ENCODE measurements at regions not wholly inside any gene's neighbourhood (a gene's known extent, or its start where the extent isn't known, plus 50 kb on each side); places are given as distances from the start of the nearest gene placed in this dataset.
A peak's percentile ranks its signal among the peaks of the same experiment; 100 is the strongest.

- no peaks in the 10 kb centered on the region for H3F3A ChIP-seq (ENCODE audit: low read length, unreplicated experiment)
- no TSS peak for BruUV-seq (replicated peaks)
- H3K27me3 ChIP-seq (ENCODE audit: low read length): peaks cover 35% of the 10 kb centered on the region
- no peak overlapping the region for H3K4me2 ChIP-seq (ENCODE audit: low read length)
- no peaks in the 10 kb centered on the region for H3K36me3 ChIP-seq (ENCODE audit: low read depth, low read length)
- no peak for DNase-seq
- H3K9me3 ChIP-seq (ENCODE audit: low read length): no peaks in the 10 kb centered on the region
- POLR2A ChIA-PET (ENCODE audit: unreplicated experiment): no interaction called here
- no peaks in the 10 kb centered on the region for H4K20me1 ChIP-seq (ENCODE audit: low read length)
- ATAC-seq: no peak
- intact Hi-C loops (cut with micrococcal nuclease): no loop called here
- no peak overlapping the region for H2AFZ ChIP-seq (ENCODE audit: low read length)
- no peaks in the 10 kb centered on the region for H3K9me2 ChIP-seq (replicated peaks; ENCODE audit: low read length)
- H3K4me3 ChIP-seq (ENCODE audit: low read length): no peak overlapping the region
- CTCF ChIA-PET: no interaction called here
- H3K27ac ChIP-seq (ENCODE audit: low read length): no peak overlapping the region
- no peaks in the 10 kb centered on the region for H3K4me1 ChIP-seq (ENCODE audit: insufficient read depth, low read length)
- TF ChIP-seq CTCF (conservative IDR thresholded peaks at IDR 0.05; ENCODE audit: low read depth, low read length) (no peak), EZH2 (IDR thresholded peaks at IDR 0.05; ENCODE audit: low read length, unreplicated experiment) (no peak), EZH2phosphoT487 (IDR thresholded peaks at IDR 0.05; ENCODE audit: borderline replicate concordance, low read length) (no peak)
- no peaks in the 10 kb centered on the region for H3K79me2 ChIP-seq (ENCODE audit: low read length)
- no peak overlapping the region for H3K9ac ChIP-seq (ENCODE audit: low read length)
Observed at GRCh38 chr18:76634564-76634963, 139.5 kb upstream of the ZNF516 start.

- DNase-seq: no peak
- H3K36me3 ChIP-seq (ENCODE audit: low read depth, low read length): no peaks in the 10 kb centered on the region
- no TSS peak for BruUV-seq (replicated peaks)
- no peaks in the 10 kb centered on the region for H3K9me2 ChIP-seq (replicated peaks; ENCODE audit: low read length)
- H3K27me3 ChIP-seq (ENCODE audit: low read length): peaks cover 26% of the 10 kb centered on the region
- H3K9me3 ChIP-seq (ENCODE audit: low read length): no peaks in the 10 kb centered on the region
- no peaks in the 10 kb centered on the region for H3F3A ChIP-seq (ENCODE audit: low read length, unreplicated experiment)
- no peak overlapping the region for H3K4me3 ChIP-seq (ENCODE audit: low read length)
- TF ChIP-seq EZH2phosphoT487 (IDR thresholded peaks at IDR 0.05; ENCODE audit: borderline replicate concordance, low read length) (no peak), CTCF (conservative IDR thresholded peaks at IDR 0.05; ENCODE audit: low read depth, low read length) (0 out of 2 replicates have a peak, but pooled peaks have one; percentile 15), EZH2 (IDR thresholded peaks at IDR 0.05; ENCODE audit: low read length, unreplicated experiment) (no peak)
- ChIA-PET CTCF (no interaction called here), POLR2A (ENCODE audit: unreplicated experiment) (no interaction called here)
- H3K27ac ChIP-seq (ENCODE audit: low read length): no peak overlapping the region
- H4K20me1 ChIP-seq (ENCODE audit: low read length): no peaks in the 10 kb centered on the region
- no peaks in the 10 kb centered on the region for H3K4me1 ChIP-seq (ENCODE audit: insufficient read depth, low read length)
- H3K9ac ChIP-seq (ENCODE audit: low read length): no peak overlapping the region
- no peak for ATAC-seq
- H2AFZ ChIP-seq (ENCODE audit: low read length): no peak overlapping the region
- H3K4me2 ChIP-seq (ENCODE audit: low read length): no peak overlapping the region
- intact Hi-C loops (cut with micrococcal nuclease): no loop called here
- no peaks in the 10 kb centered on the region for H3K79me2 ChIP-seq (ENCODE audit: low read length)
Observed at GRCh38 chr18:76633588-76634269, 138.7 kb upstream of the ZNF516 start.

- ATAC-seq (no peak), DNase-seq (no peak)
- POLR2A ChIA-PET (ENCODE audit: unreplicated experiment): no interaction called here
- Histone ChIP-seq H3K36me3 (ENCODE audit: low read depth, low read length) (no peaks in the 10 kb centered on the region), H3K27ac (ENCODE audit: low read length) (no peak overlapping the region), H3F3A (ENCODE audit: low read length, unreplicated experiment) (no peaks in the 10 kb centered on the region), H3K9ac (ENCODE audit: low read length) (no peak overlapping the region), H3K4me1 (ENCODE audit: insufficient read depth, low read length) (no peaks in the 10 kb centered on the region), H3K9me2 (replicated peaks; ENCODE audit: low read length) (no peaks in the 10 kb centered on the region), H2AFZ (ENCODE audit: low read length) (no peak overlapping the region), H3K27me3 (ENCODE audit: low read length) (peaks cover 40% of the 10 kb centered on the region), H3K9me3 (ENCODE audit: low read length) (no peaks in the 10 kb centered on the region), H3K4me2 (ENCODE audit: low read length) (no peak overlapping the region), H3K79me2 (ENCODE audit: low read length) (no peaks in the 10 kb centered on the region), H3K4me3 (ENCODE audit: low read length) (no peak overlapping the region), H4K20me1 (ENCODE audit: low read length) (no peaks in the 10 kb centered on the region)
- BruUV-seq (replicated peaks): no TSS peak
- CTCF ChIA-PET: no interaction called here
- intact Hi-C loops (cut with micrococcal nuclease): no loop called here
- no peak for TF ChIP-seq EZH2phosphoT487 (IDR thresholded peaks at IDR 0.05; ENCODE audit: borderline replicate concordance, low read length)
- no peak for TF ChIP-seq CTCF (conservative IDR thresholded peaks at IDR 0.05; ENCODE audit: low read depth, low read length)
- TF ChIP-seq EZH2 (IDR thresholded peaks at IDR 0.05; ENCODE audit: low read length, unreplicated experiment): no peak
Observed at GRCh38 chr18:76627444-76627843, 132.4 kb upstream of the ZNF516 start.
